ENCODE measurements at regions not wholly inside any gene's neighbourhood (a gene's known extent, or its start where the extent isn't known, plus 50 kb on each side); places are given as distances from the start of the nearest gene placed in this dataset.

- Histone ChIP-seq H3K27me3 (ENCODE audit: control insufficient read depth, insufficient read depth, low read length) (no peaks in the 10 kb centered on the region), H3K36me3 (ENCODE audit: control insufficient read depth, insufficient read depth, low read length) (no peaks in the 10 kb centered on the region), H3K27ac (ENCODE audit: insufficient read depth, low read length) (no peak overlapping the region), H3K9ac (ENCODE audit: insufficient read depth, low read length) (no peak overlapping the region), H3K4me1 (ENCODE audit: control insufficient read depth, extremely low read depth, insufficient read depth, low read length) (no peaks in the 10 kb centered on the region), H3K4me3 (replicated peaks in 1 of 4; ENCODE audit: control extremely low read depth in 1 of 4, insufficient read depth in 1 of 4, low read depth in 3 of 4, low read length in 4 of 4) (no peak overlapping the region), H2AFZ (ENCODE audit: low read length) (no peak overlapping the region), H4K20me1 (ENCODE audit: control insufficient read depth, extremely low read depth, insufficient read depth, low read length) (no peaks in the 10 kb centered on the region), H3K79me2 (ENCODE audit: control insufficient read depth, insufficient read depth, low read length) (no peaks in the 10 kb centered on the region), H3K9me3 (ENCODE audit: control insufficient read depth, insufficient read depth, low read depth, low read length) (no peaks in the 10 kb centered on the region), H3K4me2 (ENCODE audit: extremely low read depth, insufficient read depth, low read length) (no peak overlapping the region)
- peak in 1 of 2 donors; percentile 42 for DNase-seq (ENCODE audit: low read depth in 2 of 2)
- TF ChIP-seq EZH2 (IDR thresholded peaks at IDR 0.05; ENCODE audit: low read length, missing control alignments): no peak
- no peak for TF ChIP-seq CTCF (conservative IDR thresholded peaks at IDR 0.05 in 1 of 2, IDR thresholded peaks at IDR 0.05 in 1 of 2; ENCODE audit: low read depth in 1 of 2, low read length in 2 of 2)
These were observed 348.5 kb upstream of the UMPS start for GRCh38 chr3:124381575-124382333.

- TF ChIP-seq EZH2 (IDR thresholded peaks at IDR 0.05; ENCODE audit: low read length, missing control alignments) (no peak), CTCF (conservative IDR thresholded peaks at IDR 0.05 in 1 of 2, IDR thresholded peaks at IDR 0.05 in 1 of 2; ENCODE audit: low read depth in 1 of 2, low read length in 2 of 2) (no peak)
- no peaks in the 10 kb centered on the region for H3K79me2 ChIP-seq (ENCODE audit: control insufficient read depth, insufficient read depth, low read length)
- H3K27me3 ChIP-seq (ENCODE audit: control insufficient read depth, insufficient read depth, low read length): no peaks in the 10 kb centered on the region
- H4K20me1 ChIP-seq (ENCODE audit: control insufficient read depth, extremely low read depth, insufficient read depth, low read length): no peaks in the 10 kb centered on the region
- no peak overlapping the region for H3K27ac ChIP-seq (ENCODE audit: insufficient read depth, low read length)
- no peak overlapping the region for H3K4me3 ChIP-seq (replicated peaks in 1 of 4; ENCODE audit: control extremely low read depth in 1 of 4, insufficient read depth in 1 of 4, low read depth in 3 of 4, low read length in 4 of 4)
- no peak overlapping the region for H3K9ac ChIP-seq (ENCODE audit: insufficient read depth, low read length)
- no peak overlapping the region for H3K4me2 ChIP-seq (ENCODE audit: extremely low read depth, insufficient read depth, low read length)
- no peak for DNase-seq (ENCODE audit: low read depth in 2 of 2)
- H3K9me3 ChIP-seq (ENCODE audit: control insufficient read depth, insufficient read depth, low read depth, low read length): no peaks in the 10 kb centered on the region
- no peak overlapping the region for H2AFZ ChIP-seq (ENCODE audit: low read length)
- H3K36me3 ChIP-seq (ENCODE audit: control insufficient read depth, insufficient read depth, low read length): no peaks in the 10 kb centered on the region
- no peaks in the 10 kb centered on the region for H3K4me1 ChIP-seq (ENCODE audit: control insufficient read depth, extremely low read depth, insufficient read depth, low read length)
These were observed 347.2 kb upstream of the UMPS start for GRCh38 chr3:124383051-124383450.

- Histone ChIP-seq H3K27ac (ENCODE audit: insufficient read depth, low read length) (no peak overlapping the region), H3K79me2 (ENCODE audit: control insufficient read depth, insufficient read depth, low read length) (no peaks in the 10 kb centered on the region), H3K36me3 (ENCODE audit: control insufficient read depth, insufficient read depth, low read length) (no peaks in the 10 kb centered on the region), H3K27me3 (ENCODE audit: control insufficient read depth, insufficient read depth, low read length) (no peaks in the 10 kb centered on the region), H3K4me2 (ENCODE audit: extremely low read depth, insufficient read depth, low read length) (no peak overlapping the region), H3K4me1 (ENCODE audit: control insufficient read depth, extremely low read depth, insufficient read depth, low read length) (no peaks in the 10 kb centered on the region), H3K9me3 (ENCODE audit: control insufficient read depth, insufficient read depth, low read depth, low read length) (no peaks in the 10 kb centered on the region), H2AFZ (ENCODE audit: low read length) (no peak overlapping the region), H3K4me3 (replicated peaks in 1 of 4; ENCODE audit: control extremely low read depth in 1 of 4, insufficient read depth in 1 of 4, low read depth in 3 of 4, low read length in 4 of 4) (no peak overlapping the region), H3K9ac (ENCODE audit: insufficient read depth, low read length) (no peak overlapping the region), H4K20me1 (ENCODE audit: control insufficient read depth, extremely low read depth, insufficient read depth, low read length) (no peaks in the 10 kb centered on the region)
- TF ChIP-seq CTCF (conservative IDR thresholded peaks at IDR 0.05 in 1 of 2, IDR thresholded peaks at IDR 0.05 in 1 of 2; ENCODE audit: low read depth in 1 of 2, low read length in 2 of 2) (no peak), EZH2 (IDR thresholded peaks at IDR 0.05; ENCODE audit: low read length, missing control alignments) (no peak)
- DNase-seq (ENCODE audit: low read depth in 2 of 2): no peak
These were observed 346.3 kb upstream of the UMPS start for GRCh38 chr3:124383846-124384466.

All from fibroblast of lung (primary cell).